Epithelial cell of esophagus (primary cell): ENCODE measurements at regions not wholly inside any gene's neighbourhood (a gene's known extent, or its start where the extent isn't known, plus 50 kb on each side); places are given as distances from the start of the nearest gene placed in this dataset.
A peak's percentile ranks its signal among the peaks of the same experiment; 100 is the strongest.

Experiments used
- DNase-seq: peaks from one replicate; pipeline ENCODE4 v3.0.0; 2010; ENCODE audit warnings: low read depth
- H3K4me3 ChIP-seq: 2 replicates; pipeline ENCODE4 v1.5.1; 2011; ENCODE audit warnings: mild to moderate bottlenecking, low read length, control low read depth
- CTCF ChIP-seq: IDR thresholded peaks from 2 replicates; pipeline ENCODE4 v1.5.1; 2011; ENCODE audit warnings: low read depth, mild to moderate bottlenecking, low read length, control low read depth, inconsistent platforms; ENCODE audit not compliant: insufficient read depth; ENCODE audit errors: missing control alignments

- no peak for DNase-seq
- no peak overlapping the region for H3K4me3 ChIP-seq
- TF ChIP-seq CTCF: no peak
These were observed 65.0 kb upstream of the ZNF236 start for GRCh38 chr18:76757335-76757734.

- no peak for DNase-seq
- TF ChIP-seq CTCF: no peak
- no peak overlapping the region for H3K4me3 ChIP-seq
These were observed 65.7 kb upstream of the ZNF236 start for GRCh38 chr18:76756531-76757253.

GRCh38 chr18:76754351-76754750 is 68.0 kb upstream of the ZNF236 start:
- TF ChIP-seq CTCF: no peak
- no peak overlapping the region for H3K4me3 ChIP-seq
- no peak for DNase-seq

- H3K4me3 ChIP-seq: no peak overlapping the region
- no peak for TF ChIP-seq CTCF
- peak; percentile 76 for DNase-seq
These were observed 70.0 kb upstream of the ZNF236 start for GRCh38 chr18:76752400-76752799.

GRCh38 chr18:76750917-76751890 is 71.2 kb upstream of the ZNF236 start:
- no peak for DNase-seq
- no peak overlapping the region for H3K4me3 ChIP-seq
- TF ChIP-seq CTCF: no peak

GRCh38 chr18:76750269-76750668 is 72.1 kb upstream of the ZNF236 start:
- no peak overlapping the region for H3K4me3 ChIP-seq
- no peak for DNase-seq
- TF ChIP-seq CTCF: no peak
